CD14-positive monocyte (primary cell): ENCODE measurements at regions not wholly inside any gene's neighbourhood (a gene's known extent, or its start where the extent isn't known, plus 50 kb on each side); places are given as distances from the start of the nearest gene placed in this dataset.

Source experiments
- DNase-seq, 3 donors: peaks; one replicate each; pipeline ENCODE4 v3.0.0-alpha.2; 2011 to 2022
- H2AFZ ChIP-seq: 2 replicates; pipeline ENCODE4 v1.6.0; 2012; ENCODE audit warnings: mild to moderate bottlenecking, low read depth, low read length, inconsistent platforms; ENCODE audit not compliant: insufficient read depth, poor library complexity, severe bottlenecking
- H3K27ac ChIP-seq, 2 donors: 1 replicate in 1 of 2; 2 replicates in 1 of 2; pipeline ENCODE4 v1.5.1; 2012 to 2013; ENCODE audit warnings: low read length in 2 of 2, control low read depth in 1 of 2, inconsistent platforms in 1 of 2, low read depth in 1 of 2, mild to moderate bottlenecking in 1 of 2
- H3K27me3 ChIP-seq, 2 donors: one replicate each; pipeline versions ENCODE4 v1.6.0 to v1.6.1; 2011 to 2013; ENCODE audit warnings: low read length in 2 of 2; ENCODE audit not compliant: control insufficient read depth in 2 of 2, insufficient read depth in 2 of 2
- H3K36me3 ChIP-seq, 2 donors: replicated peaks in 1 of 2; 1 replicate in 1 of 2; 2 replicates in 1 of 2; pipeline versions ENCODE4 v1.5.1 to v1.6.1; 2012 to 2013; ENCODE audit warnings: low read length in 2 of 2, control low read depth in 1 of 2, inconsistent platforms in 1 of 2, mild to moderate bottlenecking in 1 of 2; ENCODE audit not compliant: insufficient read depth in 2 of 2, control insufficient read depth in 1 of 2
- H3K4me1 ChIP-seq, 2 donors: 1 replicate in 1 of 2; 2 replicates in 1 of 2; pipeline versions ENCODE4 v1.5.1 to v1.6.1; 2012 to 2013; ENCODE audit warnings: low read length in 2 of 2, control low read depth in 1 of 2, inconsistent platforms in 1 of 2, mild to moderate bottlenecking in 1 of 2, moderate library complexity in 1 of 2; ENCODE audit not compliant: insufficient read depth in 2 of 2, control insufficient read depth in 1 of 2
- H3K4me2 ChIP-seq: replicated peaks from 2 replicates; pipeline ENCODE3; 2012; ENCODE audit warnings: low read length, moderate library complexity, mild to moderate bottlenecking; ENCODE audit not compliant: poor library complexity, severe bottlenecking; ENCODE audit errors: extremely low read depth
- H3K4me3 ChIP-seq, 3 experiments: fragments of 200-600 bp in 1 of 3; sonication (generic) in 1 of 3; replicated peaks in 1 of 3; 1 replicate in 2 of 3; 2 replicates in 1 of 3; pipeline ENCODE4 v1.5.1; 2011 to 2013; ENCODE audit warnings: low read length in 3 of 3, mild to moderate bottlenecking in 3 of 3, control low read depth in 2 of 3, low read depth in 2 of 3, inconsistent platforms in 1 of 3, moderate library complexity in 1 of 3
- H3K79me2 ChIP-seq: 2 replicates; pipeline ENCODE4 v1.6.0; 2012; ENCODE audit warnings: mild to moderate bottlenecking, control low read depth, inconsistent platforms, low read length, moderate library complexity; ENCODE audit not compliant: insufficient read depth
- H3K9ac ChIP-seq: 2 replicates; pipeline ENCODE4 v1.6.0; 2017; ENCODE audit warnings: low read length, mild to moderate bottlenecking; ENCODE audit not compliant: insufficient read depth, poor library complexity, severe bottlenecking
- H3K9me3 ChIP-seq, 2 donors: replicated peaks in 1 of 2; 1 replicate in 1 of 2; 2 replicates in 1 of 2; pipeline versions ENCODE4 v1.5.1 to v1.6.1; 2012 to 2013; ENCODE audit warnings: low read length in 2 of 2, control low read depth in 1 of 2; ENCODE audit not compliant: control insufficient read depth in 1 of 2, insufficient read depth in 1 of 2
- H4K20me1 ChIP-seq: 2 replicates; pipeline ENCODE4 v1.6.0; 2012; ENCODE audit warnings: mild to moderate bottlenecking, low read length, control low read depth, moderate library complexity; ENCODE audit not compliant: insufficient read depth
- H3K27ac Mint-ChIP-seq, 7 donors: one replicate each; pipeline ENCODE4 v1.8.0; 2020; ENCODE audit warnings: mild to moderate bottlenecking in 7 of 7, mixed read lengths in 7 of 7, moderate library complexity in 6 of 7, inconsistent platforms in 2 of 7
- H3K27me3 Mint-ChIP-seq, 3 donors: one replicate each; pipeline ENCODE4 v1.8.0; 2021 to 2022; ENCODE audit warnings: low read depth in 3 of 3, mild to moderate bottlenecking in 3 of 3, mixed read lengths in 3 of 3, moderate library complexity in 3 of 3, inconsistent platforms in 1 of 3
- H3K36me3 Mint-ChIP-seq, 2 donors: one replicate each; pipeline ENCODE4 v1.8.0; 2020; ENCODE audit warnings: mixed read lengths in 2 of 2, inconsistent platforms in 1 of 2, mild to moderate bottlenecking in 1 of 2
- H3K4me1 Mint-ChIP-seq: one replicate; pipeline ENCODE4 v1.8.0; 2020; ENCODE audit warnings: mild to moderate bottlenecking, mixed read lengths
- H3K4me3 Mint-ChIP-seq, 2 donors: one replicate each; pipeline ENCODE4 v1.8.0; 2020; ENCODE audit warnings: mild to moderate bottlenecking in 2 of 2, mixed read lengths in 2 of 2, moderate library complexity in 1 of 2
- H3K9me3 Mint-ChIP-seq, 7 donors: one replicate each; pipeline ENCODE4 v1.8.0; 2020 to 2022; ENCODE audit warnings: mixed read lengths in 7 of 7, mild to moderate bottlenecking in 6 of 7, moderate library complexity in 6 of 7, inconsistent platforms in 2 of 7
- CTCF ChIP-seq: fragments of 200-600 bp; IDR thresholded peaks from one replicate; pipeline ENCODE4 v1.8.0; 2022; ENCODE audit warnings: antibody characterized with exemption, mild to moderate bottlenecking
- WGBS: methylation state at CpG from one replicate; pipeline ENCODE4 v1.1.5; 2013; ENCODE audit warnings: missing lambda C conversion rate; ENCODE audit not compliant: insufficient coverage; 5-methylcytosine and 5-hydroxymethylcytosine counted together
- intact Hi-C, 2 donors: fragments of 100-400 bp; cut with micrococcal nuclease; formaldehyde crosslinking; loops; one replicate each; pipeline versions ENCODE4 v1.15.0 to v1.15.1; 2023

- Mint-ChIP-seq H3K4me3 (no peak overlapping the region), H3K36me3 (no peaks in the 10 kb centered on the region), H3K9me3 (peaks cover 0 to 14% (median 5%) of the 10 kb centered on the region in 7 donors), H3K27ac (no peak overlapping the region), H3K4me1 (no peaks in the 10 kb centered on the region), H3K27me3 (peaks cover 0 to 2% (median 0%) of the 10 kb centered on the region in 3 donors)
- Histone ChIP-seq H3K9me3 (peaks cover 4 to 7% of the 10 kb centered on the region in 2 donors), H2AFZ (no peak overlapping the region), H3K27ac (no peak overlapping the region), H3K27me3 (no peaks in the 10 kb centered on the region), H4K20me1 (no peaks in the 10 kb centered on the region), H3K4me3 (no peak overlapping the region), H3K79me2 (no peaks in the 10 kb centered on the region), H3K36me3 (no peaks in the 10 kb centered on the region), H3K4me2 (no peak overlapping the region), H3K4me1 (no peaks in the 10 kb centered on the region), H3K9ac (no peak overlapping the region)
- WGBS, result 86% methylated on average over 3 of the region's 3 CpGs
- TF ChIP-seq CTCF, result no peak
- intact Hi-C loops, result no loop called here
- no peak for DNase-seq
Observed at GRCh38 chr20:55937283-55937682, 68.0 kb downstream of the CBLN4 start.

GRCh38 chr20:55936209-55936595 is 69.1 kb downstream of the CBLN4 start:
- H4K20me1 ChIP-seq, result no peaks in the 10 kb centered on the region
- Mint-ChIP-seq H3K27me3 (peaks cover 0 to 2% (median 0%) of the 10 kb centered on the region in 3 donors), H3K4me1 (no peaks in the 10 kb centered on the region), H3K4me3 (no peak overlapping the region), H3K36me3 (no peaks in the 10 kb centered on the region), H3K27ac (no peak overlapping the region), H3K9me3 (peaks cover 0 to 12% (median 5%) of the 10 kb centered on the region in 7 donors)
- no peak overlapping the region for H3K4me3 ChIP-seq
- H2AFZ ChIP-seq, result no peak overlapping the region
- WGBS, result no CpG with 5 or more reads among the region's 2 CpGs
- H3K27me3 ChIP-seq, result no peaks in the 10 kb centered on the region
- H3K9me3 ChIP-seq, result peaks cover 4 to 7% of the 10 kb centered on the region in 2 donors
- intact Hi-C loops, result no loop called here
- no peak for TF ChIP-seq CTCF
- no peak for DNase-seq
- no peak overlapping the region for H3K4me2 ChIP-seq
- H3K9ac ChIP-seq, result no peak overlapping the region
- H3K27ac ChIP-seq, result no peak overlapping the region
- no peaks in the 10 kb centered on the region for H3K4me1 ChIP-seq
- no peaks in the 10 kb centered on the region for H3K36me3 ChIP-seq
- no peaks in the 10 kb centered on the region for H3K79me2 ChIP-seq
